CD4-positive, alpha-beta T cell treated with Interleukin-15 for 4 hours (primary cell): ENCODE measurements at regions not wholly inside any gene's neighbourhood (a gene's known extent, or its start where the extent isn't known, plus 50 kb on each side); places are given as distances from the start of the nearest gene placed in this dataset.

Experiments
- DNase-seq: peaks from one replicate; pipeline ENCODE4 v3.0.0-alpha.2; 2020; ENCODE audit warnings: low spot score

GRCh38 chr22:44615146-44615545 lies 86.9 kb upstream of the PRR5 start:
- DNase-seq: no peak

- no peak for DNase-seq
Observed at GRCh38 chr22:44613196-44613595, 88.8 kb upstream of the PRR5 start.

GRCh38 chr22:44611880-44612496 lies 90.0 kb upstream of the PRR5 start:
- DNase-seq: no peak

- no peak for DNase-seq
Observed at GRCh38 chr22:44610071-44610470, 91.9 kb upstream of the PRR5 start.

GRCh38 chr22:44609400-44609988 lies 92.5 kb upstream of the PRR5 start:
- no peak for DNase-seq

- no peak for DNase-seq
Observed at GRCh38 chr22:44608597-44609399, 93.2 kb upstream of the PRR5 start.

DNA sequence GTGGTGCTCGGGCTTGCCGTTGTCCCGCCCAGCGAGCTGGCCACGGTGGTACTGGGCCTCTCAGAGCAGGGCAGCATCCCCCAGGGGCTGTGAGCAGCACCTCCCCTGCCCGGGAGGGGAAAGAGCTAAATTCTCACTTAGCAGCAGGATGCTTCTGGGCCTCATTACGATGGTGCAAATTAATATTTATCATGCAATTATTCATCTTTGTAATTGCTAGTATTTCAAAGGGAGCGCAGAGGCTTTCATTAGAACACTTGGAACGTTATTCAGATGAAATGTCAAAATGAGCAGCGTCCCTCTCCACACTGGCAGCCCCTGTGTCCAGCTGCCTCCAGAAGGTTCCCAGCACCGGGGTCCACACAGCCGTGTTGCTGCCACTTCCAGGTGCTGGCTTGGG lies 95.9 kb upstream of the PRR5 start:
- no peak for DNase-seq

GRCh38 chr22:44605486-44605885 lies 96.5 kb upstream of the PRR5 start:
- no peak for DNase-seq

DNA sequence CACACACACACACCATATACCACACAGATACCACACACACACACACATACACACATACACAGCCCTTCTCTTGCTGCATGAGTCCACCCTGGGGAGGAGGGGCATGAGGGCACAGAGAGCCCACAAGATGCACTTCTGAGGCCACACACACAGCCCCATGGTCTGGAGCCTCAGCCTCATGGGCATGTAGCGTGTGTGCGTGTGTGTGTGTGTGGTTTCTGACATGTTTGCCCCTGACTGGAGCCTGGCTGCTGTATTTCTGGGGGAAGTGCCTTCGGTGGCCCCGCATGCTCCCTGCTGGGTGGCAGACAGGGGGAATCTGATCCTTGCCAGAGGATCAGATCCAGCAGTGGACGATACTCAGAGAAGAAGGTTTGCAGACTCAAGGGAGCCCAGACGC lies 97.0 kb upstream of the PRR5 start:
- no peak for DNase-seq

DNA sequence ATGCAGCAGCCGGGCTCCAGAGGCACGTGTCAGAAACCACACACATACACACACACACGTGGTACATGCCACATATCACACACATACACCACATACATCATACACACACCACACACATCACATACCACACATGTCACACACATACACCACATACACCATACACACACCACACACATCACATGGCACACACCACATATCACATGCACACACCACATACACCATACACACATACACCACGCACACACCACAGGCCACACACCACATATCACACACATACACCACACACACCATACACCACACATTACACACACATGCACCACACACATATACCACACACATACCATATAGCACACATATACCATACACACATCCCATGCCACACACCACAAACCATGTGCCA lies 97.5 kb upstream of the PRR5 start:
- DNase-seq: no peak

DNA sequence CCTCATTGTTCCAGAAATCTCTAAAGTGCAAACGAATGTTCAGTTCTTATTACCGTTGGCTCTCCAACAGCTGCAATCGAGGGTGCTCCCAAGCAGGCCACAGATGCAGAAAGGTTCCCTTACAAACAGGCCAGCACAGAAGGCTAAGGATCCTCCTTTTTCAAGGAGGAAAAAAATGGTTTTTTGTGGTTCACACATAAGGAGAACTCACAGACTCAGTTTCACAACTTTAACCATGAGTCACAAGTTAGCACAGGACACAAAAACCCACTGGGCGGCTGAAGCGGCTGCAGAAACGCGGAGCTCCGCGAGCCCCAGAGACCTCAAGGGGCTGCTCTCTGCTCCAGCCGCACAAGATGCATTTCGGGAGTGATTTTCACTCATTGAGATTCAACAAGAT lies 98.2 kb upstream of the PRR5 start:
- no peak for DNase-seq

GRCh38 chr22:44601725-44602124 lies 100.3 kb upstream of the PRR5 start:
- DNase-seq: no peak

DNA sequence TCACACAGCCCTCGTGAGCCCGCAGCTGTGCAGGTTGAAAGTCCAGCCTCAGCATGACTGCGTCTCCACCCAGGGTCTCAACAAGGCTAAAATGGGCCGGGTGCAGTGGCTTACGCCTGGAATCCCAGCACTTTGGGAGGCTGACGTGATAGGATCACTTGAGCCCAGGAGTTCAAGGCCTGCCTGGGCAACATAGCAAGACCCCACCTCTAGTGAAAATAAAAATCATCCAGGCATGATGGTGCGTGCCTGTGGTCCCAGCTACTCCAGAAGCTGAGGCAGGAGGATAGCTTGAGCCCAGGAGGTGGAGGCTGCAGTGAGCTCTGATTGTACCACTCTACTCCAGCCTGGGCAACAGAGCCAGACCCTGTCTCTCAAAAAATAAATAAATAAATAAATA lies 100.8 kb upstream of the PRR5 start:
- no peak for DNase-seq

DNA sequence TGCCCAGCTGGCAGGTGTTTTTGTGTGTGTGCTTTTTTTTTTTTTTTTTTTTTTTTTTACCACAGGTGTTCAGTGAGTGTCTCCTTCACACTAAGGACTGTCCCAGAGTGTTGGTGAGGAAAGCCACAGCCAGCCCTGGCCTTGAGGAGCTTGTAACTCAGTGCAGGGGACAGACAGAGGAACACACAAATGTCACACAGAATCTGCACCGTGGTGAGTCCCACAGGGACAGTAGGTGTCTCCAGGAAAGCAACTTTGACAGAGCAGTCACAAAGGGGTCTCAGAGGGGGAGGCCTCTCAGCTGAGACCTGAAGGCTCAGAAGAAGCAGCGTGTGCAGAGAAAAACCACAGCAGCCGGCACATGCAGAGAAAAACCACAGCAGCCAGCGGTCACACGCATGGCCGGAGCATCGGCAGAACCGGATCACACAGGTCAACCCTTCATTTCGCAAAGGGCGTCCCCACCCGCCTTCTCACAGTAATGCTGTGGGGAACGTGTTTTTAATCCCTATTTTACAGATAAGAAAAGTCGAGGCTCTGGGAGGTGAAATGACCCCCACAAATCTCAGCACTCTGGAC lies 101.7 kb upstream of the PRR5 start:
- no peak for DNase-seq

DNA sequence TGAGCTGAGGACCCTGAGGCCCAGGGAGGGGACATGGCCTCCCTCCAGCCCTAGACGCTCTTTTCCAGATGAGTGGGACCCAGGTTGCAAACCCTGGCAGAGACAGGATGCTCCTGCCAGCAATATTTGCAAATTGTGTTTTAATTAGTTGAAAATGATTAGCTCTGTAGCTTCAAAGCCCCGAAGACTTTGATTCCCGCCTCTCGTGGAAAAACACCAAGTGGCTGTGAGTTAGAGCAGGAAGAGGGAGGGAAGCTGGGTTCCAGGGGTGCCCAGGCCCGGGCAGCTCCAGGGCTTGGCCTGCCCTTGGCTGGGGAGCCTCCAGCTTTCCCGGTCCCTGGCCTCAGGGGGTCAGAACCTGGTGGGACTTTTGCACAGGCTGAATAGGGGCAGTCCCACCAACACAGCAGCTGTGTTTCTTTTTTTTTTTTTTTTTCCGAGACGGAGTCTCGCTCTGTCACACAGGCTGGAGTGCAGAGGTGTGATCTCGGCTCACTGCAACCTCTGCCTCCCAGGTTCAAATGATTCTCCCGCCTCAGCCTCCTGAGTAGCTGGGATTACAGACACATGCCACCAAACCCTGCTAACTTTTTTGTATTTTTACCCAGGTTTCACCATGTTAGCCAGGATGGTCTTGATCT lies 101.6 kb upstream of the RTL6 start:
- no peak for DNase-seq

DNA sequence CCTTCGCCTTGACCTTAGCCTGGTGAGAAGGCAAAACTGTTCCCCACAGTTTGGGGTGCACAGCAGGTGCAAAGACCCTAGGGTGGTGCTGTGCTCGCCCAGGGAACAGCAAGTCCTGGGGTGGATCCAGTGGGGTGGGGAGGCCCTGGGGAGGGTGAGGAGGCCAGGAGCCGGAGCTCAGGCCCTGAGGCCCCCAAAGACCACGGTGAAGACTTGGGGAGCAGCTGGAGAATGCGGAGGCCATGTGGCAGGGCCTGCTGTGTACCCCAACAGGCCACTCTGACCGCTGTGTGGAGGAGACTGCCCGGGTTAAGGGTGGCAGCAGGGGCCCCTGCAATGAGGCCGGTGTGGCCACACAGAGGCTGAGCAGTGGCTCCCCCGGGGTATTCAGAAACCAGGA lies 101.1 kb upstream of the RTL6 start:
- no peak for DNase-seq

DNA sequence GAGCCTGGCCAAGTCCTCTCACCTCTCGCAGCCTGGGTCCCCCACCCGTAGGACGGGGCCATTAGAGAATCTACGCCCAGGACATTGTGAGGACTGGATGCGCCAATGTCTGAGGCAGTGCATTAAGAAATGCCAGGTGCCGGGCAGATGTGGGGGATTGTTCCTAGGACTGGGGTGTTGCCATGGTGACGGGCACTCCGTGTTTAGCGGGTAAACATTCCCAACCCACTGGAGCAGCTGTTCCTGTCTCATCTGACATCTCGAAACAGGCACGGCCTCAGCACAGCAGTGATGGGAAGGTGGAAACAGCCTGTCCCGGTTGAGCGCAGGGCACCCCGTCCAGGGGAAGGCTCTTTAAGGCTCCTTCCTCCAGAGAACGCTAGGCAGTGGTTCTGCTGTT lies 99.6 kb upstream of the RTL6 start:
- DNase-seq: no peak

DNA sequence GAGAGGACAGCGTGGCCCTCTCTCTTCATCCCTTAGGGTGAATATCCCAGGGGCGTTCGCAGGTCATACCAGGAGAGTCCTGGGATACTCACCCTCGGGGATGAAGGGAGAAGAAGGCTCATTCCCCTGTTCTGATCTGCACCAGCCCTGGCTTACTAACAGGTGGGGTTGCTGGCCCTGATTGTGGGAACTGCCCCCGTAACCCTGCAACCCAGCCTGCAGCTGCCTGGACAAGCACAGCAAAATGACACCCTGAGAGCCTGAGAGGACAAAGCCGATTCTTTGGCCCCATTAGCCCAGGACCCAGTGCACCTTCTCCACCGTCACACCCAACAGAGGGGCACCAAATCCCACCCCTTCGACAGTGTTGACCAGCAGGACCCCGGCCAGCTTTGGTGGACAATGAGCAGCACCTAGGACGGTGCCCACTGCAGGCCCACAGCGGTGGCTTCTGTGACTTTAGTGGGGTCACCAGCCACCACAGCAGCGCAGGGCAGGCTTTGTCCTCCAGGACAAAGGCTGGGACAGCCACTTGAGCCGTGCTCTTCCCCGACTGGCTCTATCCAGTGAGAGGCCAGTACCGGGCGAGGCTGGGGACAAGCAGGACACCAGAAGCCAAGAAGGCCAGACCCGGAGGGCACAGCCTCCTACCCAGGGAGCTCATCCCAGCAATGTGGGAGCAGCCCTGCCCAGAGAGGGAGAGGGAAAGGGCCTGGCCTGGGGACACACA lies 98.5 kb upstream of the RTL6 start:
- DNase-seq: no peak

DNA sequence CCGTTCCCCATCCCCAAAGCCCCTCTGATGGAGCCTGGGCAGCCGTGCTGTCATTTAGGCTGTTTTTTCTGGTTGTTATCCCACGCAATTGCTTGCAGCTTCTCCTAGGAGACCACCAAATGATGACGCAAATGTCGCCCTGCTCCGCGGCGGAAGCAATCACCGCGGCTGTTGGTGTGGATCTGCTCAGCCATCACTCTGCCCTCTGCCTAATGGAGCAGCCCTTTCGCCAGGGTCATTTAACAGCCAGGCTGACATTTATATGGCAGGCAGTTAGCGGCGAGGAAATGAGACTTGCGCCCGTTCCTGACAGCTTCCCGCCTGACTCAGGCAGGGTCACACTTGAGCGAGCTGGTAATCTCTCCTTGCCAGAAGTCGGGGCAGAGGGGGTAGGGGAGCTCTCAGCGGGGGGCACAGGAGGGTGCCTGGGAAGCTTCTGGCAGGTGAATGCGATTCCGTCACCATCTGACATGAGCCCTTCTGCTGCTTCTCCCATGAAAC lies 97.9 kb upstream of the RTL6 start:
- no peak for DNase-seq

DNA sequence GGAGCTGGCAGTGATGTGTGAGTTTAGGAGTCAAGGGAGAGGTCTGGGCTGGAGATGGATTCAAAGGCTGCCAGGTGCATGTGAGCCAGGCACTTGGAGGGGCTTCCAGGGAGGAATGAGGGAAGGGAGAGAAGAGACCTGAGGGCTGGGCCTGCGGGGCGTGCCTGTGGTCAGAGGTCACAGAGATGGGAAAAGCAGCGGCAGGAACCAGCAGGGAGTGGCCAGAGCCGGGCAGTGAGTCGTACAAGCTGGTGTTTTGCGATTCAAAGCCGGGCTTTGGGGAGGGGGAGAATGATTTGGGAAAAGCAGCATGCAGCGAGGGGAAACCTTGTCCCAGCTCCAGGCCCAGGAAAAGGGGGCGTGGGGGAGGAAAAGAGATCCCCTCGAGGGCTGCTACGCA lies 96.9 kb upstream of the RTL6 start:
- DNase-seq: no peak

- DNase-seq: no peak
Observed at GRCh38 chr22:44592824-44593148, 94.8 kb upstream of the RTL6 start.
